KBM-7 (cell line): ENCODE measurements at regions not wholly inside any gene's neighbourhood (a gene's known extent, or its start where the extent isn't known, plus 50 kb on each side); places are given as distances from the start of the nearest gene placed in this dataset.
A peak's percentile ranks its signal among the peaks of the same experiment; 100 is the strongest.
"Not testable (repeated sequence)": the region's sequence is repeated elsewhere in the genome, so short reads cannot be mapped to it uniquely, and the experiment has no call there.

Experiments
- DNase-seq: peaks from one replicate; pipeline ENCODE4 v3.0.0-alpha.2; 2015
- in situ Hi-C: fragments of 300-500 bp; cut with MboI; formaldehyde crosslinking; loops from 2 replicates; pipeline ENCODE4 v1.14.3; 2020; ENCODE audit warnings: low sequenced_read_pairs, low pct_unique_long_range_greater_than_20kb, mixed read lengths

DNA sequence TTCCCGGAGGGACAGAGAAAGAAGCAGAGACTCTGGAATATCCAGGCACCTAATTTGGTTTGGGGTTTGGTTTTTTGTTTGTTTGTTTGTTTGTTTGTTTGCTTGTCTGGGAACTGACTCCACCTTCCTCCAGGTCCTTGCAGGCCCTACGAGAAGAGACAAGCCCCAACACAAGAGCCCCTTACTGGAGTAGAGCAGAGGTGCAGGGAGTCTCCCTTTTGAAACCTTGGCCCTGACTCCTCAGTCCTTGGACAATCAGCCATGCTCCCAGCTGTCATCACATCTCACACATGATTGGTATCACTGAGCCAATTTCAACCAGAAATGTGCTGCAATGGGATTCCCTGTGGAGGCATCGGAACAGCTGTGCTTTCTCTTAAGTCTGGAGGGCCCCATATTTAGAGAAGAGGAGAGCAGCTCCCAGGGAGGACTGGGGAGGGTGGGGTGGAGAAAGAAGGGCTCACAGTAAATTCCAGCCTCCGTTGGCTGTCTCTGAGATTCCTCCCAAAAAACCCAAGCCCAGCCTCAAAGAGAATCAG, 279.9 kb upstream of the NCKAP5 start:
- DNase-seq = no peak
- in situ Hi-C loops = no loop called here

DNA sequence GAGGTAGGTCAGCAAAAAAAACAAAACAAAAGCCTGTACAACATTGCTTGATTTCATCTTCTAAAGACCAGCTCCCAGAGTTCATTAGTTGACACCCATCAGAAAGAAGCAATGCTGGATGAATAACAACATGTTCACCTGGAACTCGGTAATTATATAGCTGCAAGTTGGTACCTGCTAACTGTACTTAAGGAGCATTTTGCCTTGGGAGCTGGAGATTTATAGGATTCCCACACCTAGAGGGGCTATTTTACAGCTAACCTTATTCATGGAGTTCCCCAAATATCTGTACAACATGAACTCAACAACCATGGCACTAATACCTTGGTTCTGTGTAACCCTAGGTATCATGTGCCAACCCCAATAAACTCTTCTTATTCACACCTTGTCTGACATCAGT, 281.1 kb upstream of the NCKAP5 start:
- DNase-seq = no peak
- in situ Hi-C loops = no loop called here

DNA sequence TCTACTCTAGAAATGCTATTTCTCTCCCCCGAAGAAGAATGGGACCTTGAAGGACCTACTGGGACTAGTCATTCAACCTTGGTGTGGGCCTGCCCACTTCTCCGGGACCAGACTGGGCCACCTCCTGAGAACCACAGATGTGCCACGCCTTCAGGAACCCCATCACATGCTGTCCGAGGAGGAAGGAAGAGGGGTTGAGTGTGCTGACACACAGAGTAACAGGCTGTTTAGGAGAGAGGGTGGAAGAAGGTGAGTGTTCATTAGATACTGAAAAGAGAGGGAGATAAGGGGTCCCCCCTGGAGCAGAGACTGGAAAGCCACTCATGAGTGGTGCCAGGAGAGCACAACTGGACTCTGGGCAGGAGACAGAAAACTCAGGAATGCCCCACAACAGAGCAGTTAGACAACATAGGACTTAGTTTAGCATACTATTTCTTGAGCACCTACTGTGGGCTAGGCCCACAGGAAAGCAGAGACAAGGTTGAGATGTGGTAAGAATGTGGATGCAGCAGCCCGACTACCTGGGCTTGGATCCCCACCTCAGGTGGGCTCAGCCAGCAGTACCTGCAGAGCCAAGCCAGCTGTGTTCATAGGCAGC, 286.4 kb upstream of the NCKAP5 start:
- in situ Hi-C loops = no loop called here
- DNase-seq = no peak

DNA sequence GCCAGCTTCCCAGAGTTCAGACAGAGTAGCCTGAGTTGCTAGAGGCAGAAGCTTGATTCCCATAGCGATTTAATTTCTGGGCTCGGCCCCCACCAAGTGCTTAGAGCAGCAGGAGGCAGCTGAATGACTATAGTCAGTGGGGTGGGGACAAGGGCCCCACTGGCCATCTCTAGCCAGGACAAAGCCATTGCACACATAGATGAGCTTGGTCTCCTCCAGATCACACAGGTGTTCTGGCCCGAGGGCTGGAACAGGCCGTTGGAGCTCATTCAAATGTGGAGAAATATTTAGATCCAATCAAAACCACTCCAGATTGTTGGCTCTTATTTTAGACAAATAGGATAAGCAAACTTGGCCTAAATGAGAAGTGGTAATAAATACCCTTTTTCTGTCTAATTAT, 287.3 kb upstream of the NCKAP5 start:
- DNase-seq = no peak
- in situ Hi-C loops = no loop called here

DNA sequence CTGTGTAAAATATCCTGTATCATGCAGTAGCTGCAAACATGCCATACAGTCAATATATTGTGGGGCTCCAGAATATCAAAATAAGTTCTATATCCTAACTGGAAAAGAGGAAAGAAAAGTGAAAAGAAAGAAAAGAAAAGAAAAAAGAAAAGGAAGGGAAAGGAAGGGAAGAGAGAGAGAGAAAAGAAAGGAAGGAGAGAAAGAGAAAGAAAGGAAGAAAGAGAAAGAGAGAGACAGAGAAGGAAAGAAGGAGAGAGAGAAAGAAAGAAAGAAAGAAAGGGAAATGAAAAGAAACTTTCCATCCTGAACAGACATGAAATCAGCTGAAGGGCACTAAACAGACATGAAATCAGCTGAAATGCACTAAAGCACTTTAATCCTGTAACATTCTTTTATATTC, 288.4 kb upstream of the NCKAP5 start:
- DNase-seq = no peak
- in situ Hi-C loops = no loop called here

DNA sequence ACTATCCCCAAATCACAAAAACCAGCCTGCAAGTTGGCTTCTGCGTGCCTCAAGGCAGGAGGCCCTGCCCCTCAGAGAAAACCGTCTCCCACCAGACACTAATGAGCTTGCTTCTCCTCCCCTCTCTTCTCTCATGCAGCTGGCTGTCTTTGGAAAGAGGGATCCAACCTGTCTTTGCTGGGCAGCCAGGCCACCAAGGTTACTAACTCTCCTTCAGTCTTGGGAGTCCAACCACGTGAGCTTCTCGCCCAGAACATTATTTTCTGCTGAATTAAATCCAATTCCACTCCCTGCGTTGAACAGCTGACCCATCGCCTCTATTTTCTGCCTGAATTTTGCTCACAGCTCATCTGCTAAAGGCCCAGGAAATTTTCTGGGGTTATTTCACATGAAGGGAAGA, 291.3 kb upstream of the NCKAP5 start:
- in situ Hi-C loops = no loop called here

DNA sequence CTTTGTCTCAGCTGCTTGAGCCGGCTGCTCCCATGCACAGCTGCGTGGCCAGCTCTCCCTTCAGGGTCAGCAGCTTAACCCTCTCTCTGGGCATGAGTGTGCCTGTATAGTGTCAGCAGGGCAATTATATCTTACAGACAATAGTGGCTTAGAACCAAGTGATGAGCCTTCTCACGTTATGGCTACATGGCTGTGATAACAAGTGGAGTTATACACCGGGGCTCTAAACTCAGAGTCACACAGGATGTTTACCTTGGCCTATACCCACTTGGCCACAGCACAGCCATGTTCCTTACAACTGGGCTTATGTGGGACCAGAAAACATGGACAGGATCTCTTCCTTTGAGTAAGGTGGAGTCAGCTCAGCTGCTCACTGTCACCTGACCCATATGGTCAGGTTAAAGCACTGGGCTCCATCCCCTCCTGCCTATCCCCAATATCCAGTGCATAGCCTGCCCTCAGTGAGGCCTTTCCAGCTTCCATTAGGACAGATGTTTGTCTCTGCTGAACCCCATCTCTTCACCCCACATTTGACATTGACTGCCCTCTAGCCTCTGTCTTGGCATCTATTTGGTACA, 294.2 kb upstream of the NCKAP5 start:
- DNase-seq = no peak
- in situ Hi-C loops = no loop called here

More for the DNA sequence above, 291.3 kb upstream of the NCKAP5 start:
- no peak for DNase-seq

DNA sequence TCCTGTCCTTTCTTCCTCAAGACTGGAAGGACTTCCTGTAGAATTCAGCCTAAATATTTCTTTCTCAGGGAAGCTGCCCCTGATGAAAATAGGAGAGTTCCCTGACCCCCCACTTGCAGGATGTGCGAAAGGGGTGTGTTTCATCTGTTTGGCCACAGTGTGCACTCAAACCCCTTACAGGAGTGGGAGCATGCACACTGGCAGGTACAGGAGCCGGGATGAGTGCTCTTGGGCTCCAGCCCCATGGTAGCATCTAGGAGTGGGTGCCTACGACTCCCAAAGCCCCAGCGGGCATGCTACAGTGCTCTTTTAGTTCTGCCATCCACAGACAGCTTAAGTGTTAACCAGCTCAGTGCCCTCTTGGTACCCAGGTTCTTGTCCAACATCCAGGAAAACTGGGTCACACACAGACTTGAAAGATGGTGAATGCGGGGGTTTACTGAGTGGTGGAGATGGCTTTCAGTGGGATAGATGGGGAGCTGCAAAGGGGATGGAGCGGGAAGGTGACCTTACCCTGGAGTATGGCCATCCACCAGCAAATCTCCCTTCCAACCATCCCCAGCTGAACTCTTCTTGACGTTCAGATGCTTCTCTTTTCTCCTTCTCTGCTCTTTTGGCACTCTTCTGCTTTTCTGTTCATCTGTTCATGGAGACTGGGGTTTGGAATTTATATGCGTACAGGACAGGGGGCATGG, 295.0 kb upstream of the NCKAP5 start:
- in situ Hi-C loops = no loop called here
- no peak for DNase-seq

DNA sequence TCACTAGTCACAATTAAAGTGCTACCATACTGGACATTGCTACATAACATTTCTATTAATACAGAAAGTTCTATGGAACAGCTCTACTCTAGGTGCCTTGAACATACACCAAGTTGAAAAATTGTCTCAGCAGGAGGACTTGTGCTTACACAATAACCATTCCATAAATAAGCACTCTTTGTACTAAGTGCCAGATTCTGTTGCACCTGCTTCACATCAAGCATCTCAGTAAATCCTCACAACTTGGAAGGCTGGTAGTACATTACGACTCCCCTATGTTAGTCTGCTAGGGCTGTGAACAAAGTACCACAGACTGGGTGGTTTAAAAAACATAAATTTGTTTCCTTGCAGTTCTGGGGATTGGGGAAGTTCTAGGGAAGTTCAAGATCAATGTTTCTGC, 296.9 kb upstream of the NCKAP5 start:
- DNase-seq = no peak
- in situ Hi-C loops = no loop called here

DNA sequence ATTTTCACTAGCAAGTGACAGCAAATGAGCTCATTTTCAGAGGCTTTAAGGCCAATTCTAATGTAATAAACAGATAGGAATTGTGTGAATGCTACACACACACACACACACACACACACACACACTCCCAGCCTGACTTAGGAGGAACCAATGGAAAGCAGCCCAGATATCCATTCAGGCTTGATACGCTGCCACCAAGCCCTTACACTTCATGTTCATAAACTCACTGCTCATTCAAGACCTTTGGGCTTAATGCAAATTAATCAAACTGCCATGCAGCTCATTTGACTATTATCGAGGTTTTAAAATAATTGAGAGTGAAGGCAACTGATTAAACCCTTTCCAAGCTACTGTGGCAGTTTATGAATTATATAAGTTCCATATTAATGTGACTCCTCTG, 298.9 kb upstream of the NCKAP5 start:
- in situ Hi-C loops = no loop called here
- DNase-seq = no peak

DNA sequence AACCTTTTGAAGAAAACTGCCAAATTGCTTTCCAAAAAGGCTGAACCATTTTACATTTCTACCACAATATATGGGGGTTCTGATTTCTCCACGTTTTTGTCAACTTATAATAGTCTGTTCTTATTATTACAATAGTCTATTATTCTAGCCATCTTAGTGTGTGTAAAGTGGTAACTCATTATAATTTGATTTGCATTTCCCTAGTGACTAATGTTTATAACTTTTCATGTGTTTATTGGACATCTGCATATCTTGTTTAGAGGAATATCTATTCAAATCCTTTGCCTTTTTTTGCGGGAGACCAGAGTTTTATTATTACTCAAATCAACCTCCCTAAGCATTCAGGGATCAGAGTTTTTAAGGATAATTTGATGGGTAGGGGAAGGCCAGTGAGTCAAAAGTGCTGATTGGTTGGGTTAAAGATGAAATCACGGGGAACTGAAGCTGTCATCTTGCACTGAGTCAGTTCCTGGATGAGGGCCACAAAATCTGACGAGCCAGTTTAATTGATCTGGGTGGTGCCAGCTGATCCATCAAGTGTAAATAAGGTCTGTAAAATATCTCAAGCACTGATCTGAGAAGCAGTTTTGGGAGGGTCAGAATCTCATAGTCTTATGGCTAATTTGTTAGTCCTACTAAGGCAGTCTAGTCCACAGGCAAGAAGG, 303.4 kb upstream of the NCKAP5 start:
- no peak for DNase-seq
- in situ Hi-C loops = no loop called here

DNA sequence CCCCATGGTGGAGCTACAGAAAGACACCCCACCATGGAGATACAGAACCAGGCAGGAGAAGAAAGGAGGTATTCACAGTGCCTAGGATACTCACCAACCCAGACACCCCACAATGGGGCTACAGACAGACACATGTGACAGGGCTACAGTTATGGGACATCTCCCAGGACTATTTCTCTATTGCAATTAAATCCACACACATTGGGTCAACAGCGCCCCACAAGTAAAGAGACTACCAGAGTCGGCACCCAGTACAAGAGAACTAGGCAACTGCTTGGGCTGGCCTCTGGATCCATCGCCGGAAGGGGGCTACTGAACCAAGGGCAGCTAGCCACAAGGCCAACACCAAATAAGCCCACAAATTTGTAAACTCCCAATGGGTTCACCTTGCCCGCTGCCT, 310.1 kb upstream of the NCKAP5 start:
- in situ Hi-C loops = loop anchor here (25.0 kb wide), 2 partner anchors 359 to 559 kb away; no protein-coding TSS in a partner anchor
- DNase-seq = no peak

DNA sequence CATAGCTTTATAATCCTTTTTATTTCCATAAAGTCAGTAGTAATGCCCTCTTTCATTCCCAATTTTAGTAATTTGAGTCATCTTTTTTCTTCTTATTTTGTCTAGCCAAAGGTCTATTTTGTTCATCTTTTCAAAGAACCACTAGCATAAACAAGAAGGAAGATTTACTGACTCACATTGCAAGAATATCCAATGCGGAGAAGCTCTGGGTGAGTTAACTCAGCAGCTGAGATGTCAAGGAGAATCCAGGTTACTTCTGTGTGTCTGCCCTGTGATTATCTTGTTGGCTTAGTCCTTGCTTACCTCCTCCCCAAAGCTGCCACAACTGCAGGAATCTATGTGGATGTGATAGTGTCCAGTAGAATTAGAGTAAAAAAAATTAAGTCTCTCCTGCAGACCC, 311.4 kb upstream of the NCKAP5 start:
- in situ Hi-C loops = loop anchor here (25.0 kb wide), 2 partner anchors 358 to 558 kb away; no protein-coding TSS in a partner anchor
- no peak for DNase-seq

DNA sequence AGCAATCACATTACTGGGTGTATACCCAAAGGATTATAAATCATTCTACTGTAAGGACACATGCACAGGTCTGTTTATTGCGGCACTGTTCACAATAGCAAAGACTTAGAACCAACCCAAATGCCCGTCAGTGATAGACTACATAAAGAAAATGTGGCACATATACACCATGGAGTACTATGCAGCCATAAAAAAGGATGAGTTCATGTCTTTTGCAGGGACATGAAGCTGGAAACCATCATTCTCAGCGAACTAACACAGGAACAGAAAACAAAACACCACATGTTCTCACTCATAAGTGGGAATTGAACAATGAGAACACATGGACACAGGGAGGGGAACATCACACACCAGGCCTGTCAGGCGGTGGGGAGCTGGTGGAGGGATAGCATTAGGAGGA, 313.9 kb upstream of the NCKAP5 start:
- in situ Hi-C loops = loop anchor here (25.0 kb wide), 2 partner anchors 355 to 555 kb away; no protein-coding TSS in a partner anchor
- not testable (repeated sequence) for DNase-seq

DNA sequence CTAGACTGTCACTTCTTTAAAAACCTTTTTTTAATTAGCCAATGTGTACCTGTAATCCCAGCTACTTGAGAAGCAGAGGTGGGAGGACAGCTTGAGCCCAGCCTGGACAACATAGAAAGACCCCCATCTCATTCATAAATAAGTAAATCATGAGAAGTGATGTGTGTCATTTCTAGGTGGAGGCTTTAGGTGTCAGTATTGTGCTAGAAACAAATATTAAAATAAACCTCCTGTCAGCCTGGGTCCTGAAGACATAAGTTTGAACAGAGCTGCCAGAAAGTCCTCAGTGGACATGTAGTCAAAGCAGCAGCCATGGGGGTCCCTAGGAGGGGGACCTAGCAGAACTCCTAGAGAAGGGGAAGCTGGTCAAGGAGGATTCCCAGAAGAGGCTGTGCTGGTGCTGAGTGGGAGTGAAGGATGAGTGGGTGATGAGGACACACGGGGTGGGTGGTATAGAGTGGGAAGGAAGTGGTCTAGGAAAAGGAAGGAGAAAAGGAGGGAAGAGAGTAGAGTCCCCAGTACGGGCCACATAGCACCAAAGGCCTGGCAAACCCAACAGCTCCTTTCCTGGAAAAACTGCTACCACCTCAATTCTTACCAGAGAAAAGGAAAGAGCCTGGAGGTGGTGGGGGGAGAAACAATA, 316.6 kb upstream of the NCKAP5 start:
- DNase-seq = peak; percentile 28
- in situ Hi-C loops = loop anchor here (25.0 kb wide), 2 partner anchors 352 to 552 kb away; no protein-coding TSS in a partner anchor

DNA sequence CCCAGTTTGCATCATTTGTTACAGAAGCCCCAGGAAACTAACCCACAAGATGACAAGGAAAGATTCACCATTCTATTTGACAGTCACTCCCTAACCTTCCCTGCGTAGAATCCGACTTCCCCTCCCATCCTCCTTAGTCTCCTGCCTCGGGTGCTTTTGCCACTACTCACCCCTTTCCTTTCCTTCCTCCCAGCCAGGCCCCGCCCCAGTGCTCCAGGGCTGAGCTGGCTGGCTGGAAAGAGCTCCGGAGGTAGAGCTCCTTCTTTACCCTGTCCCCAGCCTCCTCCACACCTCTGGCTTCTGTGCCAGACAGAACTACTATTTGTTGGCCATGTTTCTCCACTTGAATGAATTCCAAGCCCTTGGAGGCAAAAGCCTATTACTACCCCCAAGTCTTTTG, 317.6 kb upstream of the NCKAP5 start:
- in situ Hi-C loops = loop anchor here (25.0 kb wide), 2 partner anchors 351 to 551 kb away; no protein-coding TSS in a partner anchor
- peak; percentile 1 for DNase-seq

DNA sequence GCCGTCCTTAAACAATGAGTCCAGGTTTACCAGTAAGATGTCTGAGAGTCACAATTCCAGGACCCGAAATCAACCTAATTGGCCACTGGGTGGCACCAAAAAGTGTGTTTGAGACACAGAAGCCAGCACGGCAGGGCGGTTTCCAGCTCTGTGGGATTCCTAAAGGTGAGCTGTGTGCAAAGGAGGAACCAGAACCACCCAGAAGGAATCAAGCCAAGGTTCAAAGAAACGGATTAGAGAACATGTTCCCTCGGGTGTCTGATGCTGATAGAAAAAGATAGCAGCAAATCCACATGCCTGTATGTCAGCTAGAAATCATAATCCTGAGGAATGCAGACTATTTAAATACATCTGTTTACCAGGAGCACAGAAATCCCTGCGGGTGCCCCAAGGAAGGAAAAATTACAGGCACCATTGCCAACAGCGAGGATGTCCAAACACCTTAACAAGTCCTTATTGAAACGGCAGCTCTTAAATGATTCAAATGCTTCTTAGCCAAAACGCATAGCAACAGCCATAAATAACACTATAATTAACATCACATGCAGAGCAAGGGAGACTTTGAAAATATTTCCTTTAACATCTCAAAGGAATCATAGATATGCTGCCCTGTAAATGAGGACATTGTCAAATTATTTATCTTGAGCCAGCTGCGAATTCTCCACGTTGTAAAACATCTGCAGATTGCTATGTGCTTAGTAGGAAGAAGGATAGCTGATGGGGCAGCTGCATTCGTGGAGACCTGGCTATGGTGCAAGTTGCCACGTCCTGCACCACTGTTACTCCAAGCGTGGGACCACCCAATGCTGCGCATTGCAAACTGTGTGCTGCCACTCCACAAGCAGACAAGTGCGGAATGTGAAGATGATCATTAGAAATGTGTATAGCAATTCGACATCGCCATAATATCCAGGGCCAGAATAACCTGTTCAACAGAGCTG, 318.7 kb upstream of the NCKAP5 start:
- in situ Hi-C loops = loop anchor here (25.0 kb wide), 2 partner anchors 350 to 550 kb away; no protein-coding TSS in a partner anchor
- peak; percentile 72 for DNase-seq

DNA sequence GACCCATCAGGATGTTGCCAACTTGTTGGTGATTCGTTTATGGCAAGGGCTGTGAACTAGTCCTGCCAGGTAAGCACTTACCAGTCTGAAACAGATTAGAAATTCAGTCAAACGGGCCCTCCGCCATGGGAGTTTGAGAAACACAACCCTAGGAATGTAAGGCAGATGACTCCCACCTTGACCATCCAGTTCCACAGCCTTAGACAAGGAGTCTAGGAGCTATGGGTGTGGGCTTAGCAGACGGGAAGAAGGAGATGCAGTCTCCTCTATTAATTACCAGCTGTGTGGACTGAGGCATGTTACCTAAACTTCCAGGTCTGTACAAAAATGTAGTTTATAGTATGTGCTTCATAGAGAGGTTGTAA, 319.4 kb upstream of the NCKAP5 start:
- no peak for DNase-seq
- in situ Hi-C loops = loop anchor here (25.0 kb wide), 2 partner anchors 350 to 550 kb away; no protein-coding TSS in a partner anchor
